Right atrium auricular region (tissue), 2 donors: ENCODE measurements at regions not wholly inside any gene's neighbourhood (a gene's known extent, or its start where the extent isn't known, plus 50 kb on each side); places are given as distances from the start of the nearest gene placed in this dataset.

ENCODE experiments used
- DNase-seq: peaks from one replicate; pipeline ENCODE4 v3.0.0-alpha.2; 2019; ENCODE audit warnings: low spot score
- H3K27ac ChIP-seq, 2 donors: fragments of 200-600 bp; sonication (generic); 1 replicate in 1 of 2; 2 replicates in 1 of 2; pipeline ENCODE4 v1.5.1; 2016 to 2019
- H3K27me3 ChIP-seq, 2 donors: fragments of 200-600 bp; sonication (generic); one replicate each; pipeline versions ENCODE4 v1.5.1 to v1.6.0; 2017 to 2019
- H3K36me3 ChIP-seq: fragments of 200-600 bp; sonication (generic); one replicate; pipeline ENCODE4 v1.5.1; 2016
- H3K4me1 ChIP-seq, 2 donors: fragments of 200-600 bp; sonication (generic); one replicate each; pipeline versions ENCODE4 v1.5.1 to v1.6.0; 2017 to 2019
- H3K4me3 ChIP-seq, 2 donors: fragments of 200-600 bp; sonication (generic); 1 replicate in 1 of 2; 2 replicates in 1 of 2; pipeline ENCODE4 v1.5.1; 2017 to 2019; ENCODE audit warnings: mild to moderate bottlenecking in 1 of 2, moderate library complexity in 1 of 2
- H3K9me3 ChIP-seq, 2 donors: fragments of 200-600 bp; sonication (generic); one replicate each; pipeline ENCODE4 v1.5.1; 2019
- CTCF ChIP-seq, 2 donors: fragments of 200-600 bp; sonication (generic); IDR thresholded peaks; one replicate each; pipeline ENCODE4 v1.5.1; 2019; ENCODE audit warnings: antibody characterized with exemption in 2 of 2

GRCh38 chr4:182137343-182137742 lies 105.9 kb upstream of the TENM3 start:
- Histone ChIP-seq H3K36me3 (no peaks in the 10 kb centered on the region), H3K9me3 (no peaks in the 10 kb centered on the region), H3K27ac (no peak overlapping the region), H3K4me1 (peaks cover 0 to under 1% of the 10 kb centered on the region in 2 donors), H3K4me3 (no peak overlapping the region), H3K27me3 (peaks cover 3 to 9% of the 10 kb centered on the region in 2 donors)
- DNase-seq: no peak
- no peak for TF ChIP-seq CTCF (IDR thresholded peaks at IDR 0.05)

- H3K9me3 ChIP-seq: no peaks in the 10 kb centered on the region
- no peak overlapping the region for H3K4me3 ChIP-seq
- no peak for TF ChIP-seq CTCF (IDR thresholded peaks at IDR 0.05)
- no peaks in the 10 kb centered on the region for H3K36me3 ChIP-seq
- H3K27ac ChIP-seq: no peak overlapping the region
- peaks cover 7 to 16% of the 10 kb centered on the region in 2 donors for H3K27me3 ChIP-seq
- no peak for DNase-seq
- peaks cover 0 to 20% of the 10 kb centered on the region in 2 donors for H3K4me1 ChIP-seq
Observed at GRCh38 chr4:182139491-182139890, 103.7 kb upstream of the TENM3 start.

- Histone ChIP-seq H3K9me3 (no peaks in the 10 kb centered on the region), H3K4me3 (no peak overlapping the region), H3K36me3 (no peaks in the 10 kb centered on the region), H3K27ac (no peak overlapping the region), H3K4me1 (peaks cover 0 to 26% of the 10 kb centered on the region in 2 donors), H3K27me3 (peaks cover 7 to 22% of the 10 kb centered on the region in 2 donors)
- no peak for TF ChIP-seq CTCF (IDR thresholded peaks at IDR 0.05)
- no peak for DNase-seq
Observed at GRCh38 chr4:182140547-182140946, 102.7 kb upstream of the TENM3 start.

- Histone ChIP-seq H3K27me3 (peaks cover 7 to 22% of the 10 kb centered on the region in 2 donors), H3K4me1 (peaks cover 0 to 26% of the 10 kb centered on the region in 2 donors), H3K36me3 (no peaks in the 10 kb centered on the region), H3K9me3 (no peaks in the 10 kb centered on the region), H3K27ac (no peak overlapping the region), H3K4me3 (no peak overlapping the region)
- DNase-seq: no peak
- no peak for TF ChIP-seq CTCF (IDR thresholded peaks at IDR 0.05)
Observed at GRCh38 chr4:182141061-182141460, 102.1 kb upstream of the TENM3 start.

GRCh38 chr4:182142176-182143085 lies 100.8 kb upstream of the TENM3 start:
- DNase-seq: no peak

More at GRCh38 chr4:182142176-182143085, 100.8 kb upstream of the TENM3 start:
- Histone ChIP-seq H3K36me3 (no peaks in the 10 kb centered on the region), H3K4me1 (peaks cover 0 to 26% of the 10 kb centered on the region in 2 donors), H3K27ac (no peak overlapping the region), H3K9me3 (no peaks in the 10 kb centered on the region), H3K4me3 (peak overlapping the region in 1 of 2 donors; percentile 60), H3K27me3 (peaks cover 10 to 22% of the 10 kb centered on the region in 2 donors)
- no peak for TF ChIP-seq CTCF (IDR thresholded peaks at IDR 0.05)
